HEK293 (cell line): ENCODE measurements at regions not wholly inside any gene's neighbourhood (a gene's known extent, or its start where the extent isn't known, plus 50 kb on each side); places are given as distances from the start of the nearest gene placed in this dataset.

Experiments
- CTCF ChIA-PET: fragments of 350-600 bp; formaldehyde crosslinking; extraction: SDS; loops from one replicate; lab custom pipeline; 2021; ENCODE audit warnings: antibody characterized with exemption; lab: Yijun Ruan, JAX
- POLR2A ChIA-PET: fragments of 300-600 bp; formaldehyde crosslinking; extraction: SDS; loops from one replicate; lab custom pipeline; 2020; ENCODE audit warnings: antibody characterized with exemption, inconsistent platforms; lab: Yijun Ruan, JAX
- H3K27ac ChIP-seq: fragments of 200-500 bp; sonication (Bioruptor generic); 2 replicates; pipeline ENCODE4 v1.5.1; 2014; ENCODE audit warnings: low read depth, low read length, control low read depth, inconsistent platforms; ENCODE audit errors: extremely low read depth
- H3K36me3 ChIP-seq, 2 experiments: fragments of 200-500 bp in 1 of 2; sonication (Bioruptor generic) in 1 of 2; 1 replicate in 1 of 2; 2 replicates in 1 of 2; pipeline ENCODE4 v1.5.1; 2014 to 2017; ENCODE audit warnings: inconsistent platforms in 2 of 2, low read length in 2 of 2; ENCODE audit not compliant: control insufficient read depth in 2 of 2, insufficient read depth in 1 of 2
- H3K4me1 ChIP-seq: fragments of 200-500 bp; sonication (Bioruptor generic); 2 replicates; pipeline ENCODE4 v1.5.1; 2014; ENCODE audit warnings: mild to moderate bottlenecking, low read length, inconsistent platforms; ENCODE audit not compliant: control insufficient read depth, insufficient read depth
- H3K4me3 ChIP-seq: 2 replicates; pipeline ENCODE4 v1.5.1; 2011; ENCODE audit warnings: low read depth, mild to moderate bottlenecking, control low read depth, low read length, moderate library complexity
- H3K9me3 ChIP-seq: fragments of 200-500 bp; sonication (Bioruptor generic); 2 replicates; pipeline ENCODE4 v1.5.1; 2014; ENCODE audit warnings: low read depth, low read length, inconsistent platforms; ENCODE audit not compliant: control insufficient read depth, insufficient read depth
- CTCF ChIP-seq: fragments of 450-650 bp; formaldehyde crosslinking; IDR thresholded peaks from 2 replicates; pipeline ENCODE4 v1.5.1; 2016; ENCODE audit warnings: missing biosample characterization, missing genetic modification characterization
- GLI4 ChIP-seq: fragments of 450-650 bp; formaldehyde crosslinking; IDR thresholded peaks from 2 replicates; pipeline ENCODE4 v1.5.1; 2016; ENCODE audit warnings: missing biosample characterization, missing genetic modification characterization
- KLF8 ChIP-seq: fragments of 450-650 bp; formaldehyde crosslinking; IDR thresholded peaks from 2 replicates; pipeline ENCODE4 v1.5.1; 2016; ENCODE audit warnings: missing biosample characterization, missing genetic modification characterization
- PRDM6 ChIP-seq: fragments of 450-650 bp; formaldehyde crosslinking; IDR thresholded peaks from 2 replicates; pipeline ENCODE4 v1.5.1; 2017; ENCODE audit warnings: missing biosample characterization, missing genetic modification characterization
- SCRT2 ChIP-seq: fragments of 450-650 bp; formaldehyde crosslinking; IDR thresholded peaks from 2 replicates; pipeline ENCODE4 v1.5.1; 2016; ENCODE audit warnings: missing biosample characterization, missing genetic modification characterization
- SP7 ChIP-seq: fragments of 450-650 bp; formaldehyde crosslinking; IDR thresholded peaks from 2 replicates; pipeline ENCODE4 v1.5.1; 2016; ENCODE audit warnings: missing biosample characterization, missing genetic modification characterization
- YY2 ChIP-seq: fragments of 450-650 bp; formaldehyde crosslinking; IDR thresholded peaks from 2 replicates; pipeline ENCODE4 v1.5.1; 2016; ENCODE audit warnings: missing biosample characterization, missing genetic modification characterization
- ZBTB8A ChIP-seq: fragments of 450-650 bp; formaldehyde crosslinking; IDR thresholded peaks from 2 replicates; pipeline ENCODE4 v1.5.1; 2016; ENCODE audit warnings: missing biosample characterization, missing genetic modification characterization
- ZNF140 ChIP-seq: fragments of 450-650 bp; formaldehyde crosslinking; IDR thresholded peaks from 2 replicates; pipeline ENCODE4 v1.5.1; 2016; ENCODE audit warnings: missing biosample characterization, missing genetic modification characterization
- ZNF26 ChIP-seq: fragments of 450-650 bp; formaldehyde crosslinking; IDR thresholded peaks from 2 replicates; pipeline ENCODE4 v1.5.1; 2016; ENCODE audit warnings: missing biosample characterization, missing genetic modification characterization
- ZNF341 ChIP-seq: fragments of 450-650 bp; formaldehyde crosslinking; IDR thresholded peaks from 2 replicates; pipeline ENCODE4; 2016; ENCODE audit warnings: low read depth, missing biosample characterization, missing genetic modification characterization
- ZNF501 ChIP-seq: fragments of 450-650 bp; formaldehyde crosslinking; IDR thresholded peaks from 2 replicates; pipeline ENCODE4 v1.5.1; 2016; ENCODE audit warnings: missing biosample characterization, missing genetic modification characterization
- ZNF514 ChIP-seq: fragments of 450-650 bp; formaldehyde crosslinking; IDR thresholded peaks from 2 replicates; pipeline ENCODE4 v1.5.1; 2016; ENCODE audit warnings: missing biosample characterization, missing genetic modification characterization
- ZNF518A ChIP-seq: fragments of 450-650 bp; formaldehyde crosslinking; conservative IDR thresholded peaks from 2 replicates; pipeline ENCODE4 v1.5.1; 2016; ENCODE audit warnings: low read depth, missing biosample characterization, missing genetic modification characterization
- ZNF639 ChIP-seq: fragments of 450-650 bp; formaldehyde crosslinking; IDR thresholded peaks from 2 replicates; pipeline ENCODE4 v1.5.1; 2016; ENCODE audit warnings: missing biosample characterization, missing genetic modification characterization
- ZNF660 ChIP-seq: fragments of 450-650 bp; IDR thresholded peaks from 2 replicates; pipeline ENCODE4 v1.5.1; 2018; ENCODE audit warnings: missing biosample characterization, mild to moderate bottlenecking, missing genetic modification characterization
- ZNF692 ChIP-seq: fragments of 450-650 bp; formaldehyde crosslinking; IDR thresholded peaks from 2 replicates; pipeline ENCODE4 v1.5.1; 2016; ENCODE audit warnings: missing biosample characterization, missing genetic modification characterization
- ZNF830 ChIP-seq: fragments of 450-650 bp; IDR thresholded peaks from 2 replicates; pipeline ENCODE4 v1.5.0; 2018; ENCODE audit warnings: missing biosample characterization, missing genetic modification characterization, low read depth, mild to moderate bottlenecking, moderate library complexity

GRCh38 chr6:18742406-18742805 is 355.3 kb downstream of the RNF144B start (continued):
- TF ChIP-seq ZNF26: no peak
- no peak for TF ChIP-seq ZNF639 (tag by site-specific recombination)
- no peak for TF ChIP-seq GLI4 (tag by site-specific recombination)
- no peak for TF ChIP-seq ZNF518A (tag by site-specific recombination)
- no peak for TF ChIP-seq ZNF501 (tag by site-specific recombination)

GRCh38 chr6:18746727-18747126 is 359.6 kb downstream of the RNF144B start:
- no peaks in the 10 kb centered on the region for H3K36me3 ChIP-seq
- TF ChIP-seq ZNF140 (no peak), YY2 (no peak), CTCF (tag by site-specific recombination) (no peak), ZNF660 (tag by site-specific recombination) (no peak), SP7 (no peak), ZNF692 (tag by site-specific recombination) (no peak), PRDM6 (tag by site-specific recombination) (no peak), ZNF341 (tag by site-specific recombination) (no peak), ZNF514 (tag by site-specific recombination) (no peak), SCRT2 (tag by site-specific recombination) (no peak), KLF8 (tag by site-specific recombination) (no peak), ZNF830 (no peak), ZBTB8A (no peak)
- no peak overlapping the region for H3K4me3 ChIP-seq
- H3K4me1 ChIP-seq: no peaks in the 10 kb centered on the region
- no peak overlapping the region for H3K27ac ChIP-seq
- POLR2A ChIA-PET: interaction anchor here (0.7 kb wide), 1 partner anchor 100 kb away, joined by 3 read pairs; no protein-coding TSS in a partner anchor
- CTCF ChIA-PET: interaction anchor here (0.6 to 1.2 kb wide), 5 partner anchors 9 to 1309 kb away, joined by 3 read pairs; no protein-coding TSS in a partner anchor
- no peaks in the 10 kb centered on the region for H3K9me3 ChIP-seq
